Dedifferentiated amniotic fluid mesenchymal stem cell (primary cell): ENCODE measurements at regions not wholly inside any gene's neighbourhood (a gene's known extent, or its start where the extent isn't known, plus 50 kb on each side); places are given as distances from the start of the nearest gene placed in this dataset.

Experiments used
- DNase-seq: peaks from one replicate; pipeline ENCODE4 v3.0.0-alpha.2; 2016; ENCODE audit errors: extremely low spot score

DNA sequence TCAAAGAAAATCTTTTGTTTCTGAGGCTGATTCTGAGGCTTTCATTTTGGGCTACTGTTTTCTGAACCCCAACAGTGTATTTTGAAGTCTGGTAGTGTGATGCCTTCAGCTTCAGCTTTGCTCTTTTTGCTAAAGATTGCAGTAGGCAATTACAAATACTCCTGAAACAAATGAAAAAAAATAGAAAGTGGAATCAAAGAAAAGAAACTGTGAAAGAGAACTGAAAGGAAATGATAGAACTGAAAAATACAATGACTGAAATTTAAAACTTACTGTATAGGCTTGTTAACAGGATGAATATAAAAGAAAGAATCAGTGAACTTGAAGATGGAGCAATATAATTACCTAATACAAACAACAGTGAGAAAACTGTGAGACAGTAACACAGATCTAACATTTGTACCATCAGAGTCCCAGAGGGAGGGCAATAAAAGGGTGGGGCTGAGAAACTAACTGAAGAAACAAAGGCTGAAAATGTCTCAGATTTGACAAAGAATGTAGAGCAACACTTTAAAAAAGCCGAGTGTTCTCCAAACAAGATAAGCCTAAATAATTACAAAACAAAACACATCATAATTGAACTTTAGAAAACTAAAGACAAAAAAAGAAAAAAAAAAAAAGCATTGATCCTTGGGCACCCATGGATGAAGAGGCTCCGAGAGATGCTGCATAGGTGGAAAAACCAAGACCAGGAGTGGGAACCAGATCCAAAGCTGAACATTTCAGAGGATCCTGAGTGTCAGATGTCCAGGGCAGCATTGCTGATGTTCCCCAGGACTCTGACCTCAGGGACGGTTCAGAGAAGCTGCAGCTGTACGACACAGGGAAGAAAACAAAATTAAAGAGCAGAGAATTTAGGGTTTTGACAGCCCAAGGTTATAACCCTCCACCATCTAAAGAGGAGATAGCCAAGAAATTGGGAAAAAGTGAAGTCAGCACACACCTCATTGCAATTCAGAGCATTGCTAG, 223.2 kb upstream of the IGFBP3 start:
- DNase-seq: no peak

DNA sequence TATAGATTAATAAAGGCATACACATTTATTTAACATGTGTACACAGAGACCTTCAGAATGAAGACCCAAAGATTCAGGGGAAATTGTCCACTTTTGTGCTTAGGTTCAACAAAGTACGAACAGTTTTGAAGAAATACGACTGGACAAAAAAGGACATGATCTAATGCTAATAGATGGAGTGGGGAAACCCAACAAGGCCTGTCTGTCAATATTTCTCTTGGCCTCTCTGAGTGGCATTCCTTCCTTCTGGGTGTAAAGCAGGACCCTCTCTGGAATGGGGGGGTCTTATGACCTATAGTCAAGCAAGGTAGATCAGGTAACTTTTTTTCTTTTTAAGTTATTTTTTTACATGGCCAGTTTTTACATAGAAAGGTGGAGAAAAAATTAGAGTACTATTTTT, 222.3 kb upstream of the IGFBP3 start:
- no peak for DNase-seq

DNA sequence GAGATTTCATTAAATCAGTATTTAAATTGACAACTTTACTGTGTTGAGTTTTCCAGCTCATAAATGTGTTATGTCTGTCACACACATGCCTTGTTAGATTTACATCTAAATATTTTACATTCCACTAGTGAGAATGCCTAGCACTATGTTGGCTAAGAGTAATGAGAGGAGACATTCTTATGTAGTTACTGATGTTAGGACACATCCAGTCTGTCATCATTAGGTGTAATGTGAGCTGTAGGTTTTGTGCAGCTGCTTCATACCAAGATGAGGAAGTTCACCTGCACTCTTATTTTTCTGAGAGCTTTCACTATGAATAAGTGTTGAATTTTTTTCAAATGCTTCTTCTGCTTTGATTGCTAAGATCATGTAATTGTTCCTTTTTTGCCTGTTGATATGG, 218.0 kb upstream of the IGFBP3 start:
- DNase-seq: peak; percentile 50

DNA sequence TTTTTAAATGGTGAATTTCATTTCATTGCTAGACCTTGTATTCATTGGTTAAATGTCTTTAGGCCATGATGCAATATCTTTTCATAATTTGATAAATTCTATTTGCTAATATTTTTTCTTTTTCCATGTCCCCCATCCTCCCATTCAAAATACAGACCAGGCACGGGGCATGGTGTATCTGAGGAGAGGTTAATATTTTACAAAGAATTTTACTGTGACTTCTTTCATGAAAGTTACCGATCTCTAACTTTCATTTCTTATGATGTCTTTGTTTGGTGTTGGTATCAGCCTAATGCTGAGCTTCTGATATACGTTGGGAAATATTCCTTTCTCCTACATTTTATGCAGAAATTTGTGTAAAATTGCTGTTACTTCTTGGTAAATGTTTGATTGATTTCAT, 216.7 kb upstream of the IGFBP3 start:
- DNase-seq: no peak

DNA sequence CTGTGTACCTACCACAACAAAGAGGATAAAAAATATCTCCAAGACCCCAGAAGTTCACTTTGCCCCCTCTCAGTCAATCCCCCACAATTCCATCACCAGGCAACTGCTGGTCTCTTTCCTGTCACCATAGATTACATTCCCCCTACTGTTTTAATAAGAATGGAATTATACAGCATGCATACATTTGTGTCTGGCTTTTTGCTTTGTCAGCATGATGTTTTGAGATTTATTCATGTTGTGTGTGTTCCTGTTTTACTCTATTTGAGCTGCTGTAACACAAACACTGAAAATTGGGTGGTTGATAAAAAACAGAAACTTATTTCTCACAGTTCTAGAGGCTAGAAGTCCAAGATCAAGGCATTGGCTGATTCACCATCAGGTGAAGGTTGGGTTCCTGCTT, 214.5 kb upstream of the IGFBP3 start:
- no peak for DNase-seq

DNA sequence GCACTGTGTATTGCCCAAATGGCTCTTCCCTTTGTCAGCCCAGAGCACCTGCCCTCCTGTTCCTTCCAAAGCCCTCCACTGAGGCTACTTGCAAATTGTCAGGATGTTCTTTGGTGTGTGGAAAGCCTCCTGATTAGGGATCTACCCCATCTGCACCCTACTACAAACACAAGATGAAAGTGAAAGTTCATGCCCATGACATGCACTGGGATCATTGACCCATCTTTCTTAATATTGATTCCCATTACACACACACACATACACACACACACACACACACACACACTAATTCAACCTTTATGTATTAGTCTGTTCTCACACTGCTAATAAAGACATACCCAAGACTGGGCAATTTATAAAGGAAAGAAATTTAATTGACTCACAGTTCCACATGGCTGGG, 213.7 kb upstream of the IGFBP3 start:
- no peak for DNase-seq

DNA sequence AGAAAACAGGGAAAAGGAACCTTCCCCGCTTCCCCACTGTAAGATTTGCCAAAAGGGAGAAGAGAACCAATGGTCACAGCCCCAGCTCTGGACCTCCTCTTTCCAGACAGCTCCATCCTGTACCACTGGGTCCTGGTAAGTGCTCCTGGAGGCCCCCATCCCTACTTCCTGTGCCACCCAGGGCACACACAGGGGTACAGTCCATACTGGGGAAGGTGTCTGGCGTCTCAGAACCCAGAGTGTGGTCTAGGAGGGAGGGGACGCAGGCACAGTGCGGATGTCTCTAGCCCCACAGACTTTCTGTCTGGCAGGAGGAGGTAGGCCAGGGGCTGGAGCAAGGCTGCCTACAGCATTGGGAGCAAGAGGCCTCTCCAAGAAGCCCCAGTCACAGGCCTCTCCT, 213.3 kb upstream of the IGFBP3 start:
- no peak for DNase-seq

DNA sequence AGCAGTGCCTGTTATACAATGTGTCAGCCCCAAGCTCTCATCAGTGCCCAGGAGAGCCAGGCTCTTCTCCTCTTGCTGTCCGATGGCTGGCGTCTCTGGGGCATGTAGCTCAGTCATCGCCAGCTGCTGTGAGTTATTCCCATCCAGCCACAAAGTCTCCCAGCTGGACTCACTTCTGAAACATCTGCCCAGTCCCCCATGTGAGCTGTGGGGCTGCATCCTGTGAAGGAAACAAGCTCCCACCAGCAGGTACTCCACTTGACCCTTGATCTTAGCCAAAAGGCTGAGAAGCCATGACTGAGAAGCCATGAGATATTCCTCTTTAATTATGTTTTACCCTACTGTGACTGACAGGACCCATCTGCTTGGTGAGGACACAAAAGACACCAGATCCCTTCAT, 212.7 kb upstream of the IGFBP3 start:
- DNase-seq: no peak

DNA sequence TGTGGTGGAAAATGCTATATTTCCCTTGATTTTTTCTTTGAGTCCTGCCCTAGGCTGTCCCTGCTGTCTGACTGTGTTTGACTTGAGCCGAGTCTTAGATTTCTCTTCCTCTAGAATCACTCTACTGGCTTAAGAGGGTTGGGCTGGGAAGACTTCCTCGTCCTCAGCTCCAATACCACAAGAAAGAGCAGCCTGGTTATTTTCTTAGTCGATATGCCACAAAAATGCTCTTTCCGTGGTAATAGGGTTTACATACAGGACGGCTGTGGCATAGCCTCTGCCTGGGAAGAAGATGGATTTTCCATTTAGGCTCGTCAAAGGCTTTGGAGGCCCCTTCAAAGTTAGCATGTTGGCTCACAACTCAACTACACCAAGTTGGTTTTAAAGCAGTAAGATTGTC, 212.0 kb upstream of the IGFBP3 start:
- peak; percentile 18 for DNase-seq

DNA sequence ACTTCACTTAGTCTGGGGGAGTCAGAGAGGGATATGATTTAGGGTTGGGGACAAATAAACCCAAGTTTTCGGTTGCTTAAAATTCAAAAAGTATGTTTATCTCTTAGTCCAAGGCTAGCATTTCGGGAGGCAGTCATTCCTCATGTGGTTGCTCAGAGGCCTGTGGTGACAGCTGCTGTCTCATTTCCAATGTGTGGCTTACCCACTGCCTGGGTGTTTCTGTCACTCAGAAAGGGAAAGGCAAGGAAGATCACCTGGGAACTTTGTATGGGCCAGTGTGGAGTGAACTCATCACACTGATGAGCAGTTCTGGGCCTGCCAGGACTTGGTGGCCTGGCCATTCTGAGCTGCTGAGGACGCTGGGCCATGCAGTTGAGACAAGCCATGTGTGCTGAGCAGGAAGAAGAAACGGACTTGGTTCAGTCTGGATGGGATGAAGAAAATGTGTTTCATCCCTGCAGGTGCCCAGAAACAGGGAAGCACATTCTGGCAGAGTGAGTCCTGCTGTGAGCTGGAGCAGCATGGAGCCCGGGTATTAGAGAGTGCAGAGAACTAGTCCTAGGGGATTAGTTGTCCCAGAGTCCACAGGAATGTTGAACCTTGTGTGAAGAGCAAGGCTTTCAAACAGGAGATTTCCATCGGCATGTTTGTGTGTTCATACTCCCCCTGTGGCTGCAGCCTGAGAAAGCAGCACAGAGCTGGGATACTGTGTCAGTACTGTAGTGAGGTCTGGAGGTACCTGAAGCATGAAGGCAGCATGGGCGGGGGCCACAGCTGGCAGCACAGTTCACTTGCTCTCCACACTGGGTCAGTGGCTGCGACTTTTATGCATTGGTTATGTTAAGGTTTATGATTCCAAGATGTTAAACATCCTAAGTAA, 211.1 kb upstream of the IGFBP3 start:
- peak; percentile 40 for DNase-seq

DNA sequence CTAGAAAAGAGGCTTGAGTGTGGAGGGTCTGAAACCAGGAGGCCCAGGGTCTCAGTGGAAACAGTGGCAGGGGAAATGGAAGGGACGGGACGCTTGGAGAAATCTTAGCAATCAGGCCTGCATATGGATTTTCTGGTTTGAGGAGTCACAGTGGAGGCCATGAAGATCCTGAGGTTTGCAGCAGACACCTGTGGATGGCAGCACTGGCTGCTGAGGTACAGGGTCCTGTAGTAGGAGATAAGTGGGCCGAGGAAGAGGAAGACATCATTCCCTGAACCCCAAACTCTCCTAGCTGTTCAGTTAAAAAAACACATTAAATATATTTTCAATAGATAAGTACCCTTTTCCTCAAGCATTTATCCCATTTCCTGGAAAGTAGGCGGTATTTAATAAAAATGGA, 208.8 kb upstream of the IGFBP3 start:
- DNase-seq: no peak

DNA sequence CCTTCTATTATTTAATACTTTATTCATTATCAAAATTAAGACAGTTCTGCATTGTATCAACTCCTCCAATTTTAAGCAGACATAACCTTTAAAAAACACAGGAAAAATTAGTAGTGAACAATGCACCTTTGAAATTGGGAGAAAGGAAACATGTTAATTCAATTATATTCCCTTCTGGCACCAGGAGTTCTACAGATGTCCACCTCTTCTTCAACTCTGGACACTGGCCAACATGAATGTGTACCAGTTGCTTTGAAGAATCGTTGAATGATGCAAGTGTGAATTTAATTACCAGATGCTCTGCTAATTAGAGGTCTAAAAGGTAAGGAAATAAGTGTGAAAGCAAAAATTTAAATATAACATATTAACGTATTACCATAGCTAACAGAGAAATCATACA, 206.7 kb upstream of the IGFBP3 start:
- DNase-seq: no peak

DNA sequence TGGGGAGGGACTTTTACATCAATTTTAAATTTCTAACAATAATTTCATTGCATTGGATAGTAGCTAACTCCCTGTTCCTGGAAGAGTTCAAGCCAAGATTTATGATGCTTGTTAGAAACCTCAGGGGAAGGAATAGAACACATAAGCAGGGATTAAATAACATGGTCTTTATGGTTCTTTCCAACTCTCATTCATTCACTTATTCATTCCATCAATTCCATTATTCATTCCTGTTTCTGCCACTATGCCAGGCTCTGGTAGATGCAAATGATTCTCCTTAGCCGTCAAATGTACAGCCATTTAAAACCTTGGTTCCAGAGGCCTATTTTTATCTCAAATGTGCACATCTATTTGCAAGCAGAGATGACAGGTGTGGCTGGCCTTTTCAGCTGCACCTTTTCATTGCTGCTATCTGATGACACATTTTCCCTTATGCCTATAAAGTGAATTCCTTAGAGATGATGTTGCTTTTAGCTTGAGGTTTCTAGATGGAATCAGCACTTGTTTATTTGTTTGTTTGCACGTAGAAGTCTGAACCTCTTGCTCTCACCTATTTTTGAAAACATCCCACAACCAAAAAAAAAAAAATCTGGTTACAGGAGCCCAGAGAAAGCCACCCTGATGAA, 205.7 kb upstream of the IGFBP3 start:
- DNase-seq: no peak

DNA sequence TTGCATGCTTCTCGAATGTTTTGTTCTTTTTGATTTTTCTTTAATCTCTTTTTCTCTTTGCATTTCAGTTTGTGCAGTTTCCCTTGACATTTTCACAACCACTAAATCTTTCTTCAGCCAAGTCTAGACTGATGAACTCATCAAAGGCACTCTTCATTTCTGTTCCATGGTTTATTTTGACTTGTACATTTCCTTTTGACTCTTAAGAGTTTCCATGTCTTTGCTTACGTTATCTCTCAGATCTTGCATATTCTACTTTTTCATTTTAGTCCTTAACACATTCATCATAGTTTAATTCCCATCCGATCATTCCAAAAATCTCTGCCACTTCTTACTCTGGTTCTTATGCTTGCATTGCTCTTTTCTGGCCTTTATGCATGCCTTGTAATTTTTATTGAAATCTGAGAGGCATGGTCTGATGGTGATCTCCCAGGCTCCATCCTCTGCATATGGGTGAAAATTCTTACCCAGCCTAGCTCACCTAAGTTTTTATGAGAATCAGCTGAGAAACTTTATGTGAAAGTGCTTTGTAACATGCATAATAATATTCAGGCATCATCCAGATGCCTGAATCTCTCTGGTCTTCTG, 202.8 kb upstream of the IGFBP3 start:
- no peak for DNase-seq

DNA sequence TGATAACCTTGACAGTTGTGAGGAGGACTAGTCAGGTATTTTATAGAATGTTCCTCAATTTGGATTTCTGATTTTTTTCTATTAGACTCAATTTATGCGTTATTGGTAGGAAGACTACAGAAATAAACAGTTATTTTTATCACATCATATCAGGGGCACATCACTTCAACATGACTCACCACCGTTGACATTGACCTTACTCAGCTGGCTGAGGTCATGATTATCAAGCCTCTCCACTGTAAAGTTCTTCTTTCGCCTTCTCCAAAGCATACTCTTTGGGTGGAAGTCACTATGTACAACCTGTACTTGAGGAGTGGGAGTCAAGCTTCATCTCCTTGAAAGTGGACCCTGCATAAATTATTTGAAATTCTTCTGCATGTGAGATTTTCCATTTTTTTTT, 194.3 kb upstream of the IGFBP3 start:
- DNase-seq: no peak

DNA sequence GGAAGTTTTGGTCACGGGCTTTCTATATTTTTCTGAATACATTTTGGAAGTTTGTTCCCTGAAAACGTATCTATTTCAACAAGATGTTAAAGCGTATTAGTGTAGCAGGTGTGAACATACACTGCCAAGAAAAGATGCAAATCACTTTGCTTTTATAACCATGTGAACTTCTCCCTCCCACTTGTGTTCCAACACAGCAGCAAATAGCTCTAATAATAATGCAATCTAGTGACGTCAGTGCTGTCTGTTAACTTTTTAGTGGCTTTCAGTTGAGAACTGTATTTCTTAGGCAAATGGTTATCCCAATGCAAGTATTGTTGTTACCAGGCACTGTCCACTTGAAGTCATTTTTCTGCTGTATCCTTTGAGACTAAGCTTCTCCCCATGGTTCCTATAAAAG, 188.4 kb upstream of the IGFBP3 start:
- DNase-seq: no peak

DNA sequence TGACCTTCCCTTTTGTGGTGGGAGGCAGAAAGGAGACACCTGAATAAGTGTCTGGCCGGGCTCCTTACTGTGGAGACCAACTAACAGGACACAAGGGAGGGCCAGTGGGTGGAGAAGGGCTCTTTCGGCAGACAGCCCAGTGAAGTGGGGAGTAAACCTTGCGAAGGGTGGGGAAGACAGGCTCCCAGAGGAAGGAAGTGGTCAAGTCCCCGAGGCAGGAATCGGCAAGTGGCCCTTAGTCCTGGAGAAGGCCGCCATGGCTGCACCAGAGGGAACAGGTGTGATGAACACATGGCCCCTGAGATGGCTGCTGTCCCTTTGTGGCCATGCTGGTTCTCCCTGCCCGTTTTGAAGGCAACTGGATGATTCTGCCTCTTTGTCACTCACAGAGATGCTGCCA, 187.2 kb upstream of the IGFBP3 start:
- DNase-seq: no peak

DNA sequence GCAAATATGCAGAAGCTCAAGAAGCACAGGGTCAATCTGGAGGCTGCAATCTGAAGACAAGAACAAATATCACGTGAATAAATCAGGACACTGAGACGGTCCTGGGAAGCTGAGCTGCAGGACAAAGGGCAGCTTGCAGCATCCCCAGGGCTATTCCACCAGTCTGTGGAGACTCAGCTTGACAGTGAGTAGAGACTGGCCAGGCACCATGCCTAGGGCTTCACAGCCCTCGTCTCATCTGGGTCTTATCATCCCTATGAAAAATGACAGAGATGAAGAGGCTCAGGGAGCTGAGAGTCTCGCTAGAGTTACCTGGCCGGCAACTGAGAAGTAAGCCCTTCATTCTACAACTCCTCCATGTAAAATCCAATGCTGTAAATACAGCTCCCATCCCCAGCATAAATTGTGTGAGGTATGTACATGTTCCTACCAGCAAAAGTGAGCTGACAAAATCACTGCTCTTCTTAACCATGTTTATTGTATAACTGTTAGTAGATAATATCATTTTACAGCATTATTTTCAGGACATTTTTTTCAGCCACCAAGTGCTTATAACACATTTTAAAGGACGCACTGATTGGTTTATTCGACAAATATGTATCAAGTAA, 186.6 kb upstream of the IGFBP3 start:
- no peak for DNase-seq

DNA sequence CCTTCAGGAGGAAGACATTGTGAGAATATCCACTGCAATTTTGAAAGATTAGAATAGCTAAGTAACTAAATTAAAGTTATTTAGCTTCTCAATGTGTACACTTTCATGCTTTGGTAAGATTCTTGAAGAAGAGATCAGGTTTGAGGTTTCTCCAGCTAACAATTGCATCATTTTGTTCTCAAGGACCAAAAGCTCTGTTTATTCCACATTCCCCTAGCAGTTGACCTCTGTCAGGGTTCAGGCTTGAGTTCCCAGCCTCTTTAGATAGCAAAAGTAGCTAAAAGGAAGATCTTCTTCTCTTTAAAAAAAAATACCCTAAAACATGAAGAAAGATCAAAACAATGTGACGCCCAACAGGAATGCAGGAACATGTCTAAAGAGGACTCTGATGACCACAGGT, 179.4 kb upstream of the IGFBP3 start:
- DNase-seq: no peak

DNA sequence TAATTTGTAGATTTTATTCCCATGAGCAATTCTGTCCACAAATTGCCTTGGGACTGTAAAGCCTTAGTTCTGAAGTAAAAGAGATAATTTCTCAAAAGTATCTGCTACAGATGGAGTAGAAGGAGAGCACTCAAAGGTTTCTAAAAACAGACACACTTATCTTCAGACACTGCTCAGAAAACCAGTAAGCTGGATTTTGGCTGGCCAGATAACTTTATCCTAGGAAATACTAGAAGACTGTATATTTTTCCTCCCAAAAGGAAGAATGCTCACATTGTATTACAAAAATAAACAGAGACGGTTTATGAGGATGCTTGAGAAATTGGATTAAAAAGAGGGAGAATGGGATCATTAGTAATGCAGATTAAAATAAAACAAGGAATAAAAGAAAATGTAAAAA, 178.0 kb upstream of the IGFBP3 start:
- DNase-seq: no peak

DNA sequence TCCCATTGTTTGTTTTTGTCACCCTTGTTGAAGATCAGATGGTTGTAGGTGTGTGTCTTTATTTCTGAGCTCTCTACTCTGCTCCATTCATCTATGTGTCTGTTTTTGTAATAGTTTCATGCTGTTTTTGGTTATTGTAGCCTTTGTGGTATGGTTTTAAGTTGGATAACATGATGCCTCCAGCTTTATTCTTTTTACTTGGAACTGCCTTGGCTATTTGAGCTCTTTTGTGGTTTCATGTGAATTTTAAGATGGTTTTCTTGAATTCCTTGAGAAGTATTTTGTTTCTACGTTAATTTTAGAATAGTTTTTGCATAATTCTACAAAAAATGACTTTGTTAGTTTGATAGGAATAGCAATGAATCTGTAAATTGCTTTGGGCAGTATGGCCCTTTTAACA, 170.0 kb upstream of the IGFBP3 start:
- no peak for DNase-seq

DNA sequence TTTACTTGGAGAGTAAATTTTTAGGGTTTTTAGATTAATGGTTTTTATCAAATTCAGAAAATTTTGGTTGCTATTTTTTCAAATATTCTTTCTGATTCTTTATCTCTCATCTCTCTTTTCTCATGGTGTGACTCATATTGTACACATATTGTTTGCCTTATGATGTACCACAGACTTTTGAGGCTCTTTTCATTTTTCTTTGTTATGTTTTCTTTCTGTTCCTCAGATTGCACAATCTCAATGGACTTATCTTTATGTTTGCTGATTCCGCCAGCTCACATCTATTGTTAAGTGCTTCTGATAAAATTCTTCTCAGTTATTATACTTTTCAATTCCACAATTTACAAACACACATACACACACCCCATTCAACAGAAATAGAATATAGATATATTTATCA, 168.2 kb upstream of the IGFBP3 start:
- no peak for DNase-seq
